GM19455 (cell line): ENCODE measurements at regions not wholly inside any gene's neighbourhood (a gene's known extent, or its start where the extent isn't known, plus 50 kb on each side); places are given as distances from the start of the nearest gene placed in this dataset.

Experiments
- ATAC-seq: cut with Tn5 transposase; IDR thresholded peaks from one replicate; pipeline ENCODE4 v1.9.1; 2021; ENCODE audit not compliant: unreplicated experiment

GRCh38 chr2:219692521-219692920 is 65.1 kb downstream of the SLC4A3 start:
- ATAC-seq = no peak

GRCh38 chr2:219695145-219695709 is 67.8 kb downstream of the SLC4A3 start:
- no peak for ATAC-seq

DNA sequence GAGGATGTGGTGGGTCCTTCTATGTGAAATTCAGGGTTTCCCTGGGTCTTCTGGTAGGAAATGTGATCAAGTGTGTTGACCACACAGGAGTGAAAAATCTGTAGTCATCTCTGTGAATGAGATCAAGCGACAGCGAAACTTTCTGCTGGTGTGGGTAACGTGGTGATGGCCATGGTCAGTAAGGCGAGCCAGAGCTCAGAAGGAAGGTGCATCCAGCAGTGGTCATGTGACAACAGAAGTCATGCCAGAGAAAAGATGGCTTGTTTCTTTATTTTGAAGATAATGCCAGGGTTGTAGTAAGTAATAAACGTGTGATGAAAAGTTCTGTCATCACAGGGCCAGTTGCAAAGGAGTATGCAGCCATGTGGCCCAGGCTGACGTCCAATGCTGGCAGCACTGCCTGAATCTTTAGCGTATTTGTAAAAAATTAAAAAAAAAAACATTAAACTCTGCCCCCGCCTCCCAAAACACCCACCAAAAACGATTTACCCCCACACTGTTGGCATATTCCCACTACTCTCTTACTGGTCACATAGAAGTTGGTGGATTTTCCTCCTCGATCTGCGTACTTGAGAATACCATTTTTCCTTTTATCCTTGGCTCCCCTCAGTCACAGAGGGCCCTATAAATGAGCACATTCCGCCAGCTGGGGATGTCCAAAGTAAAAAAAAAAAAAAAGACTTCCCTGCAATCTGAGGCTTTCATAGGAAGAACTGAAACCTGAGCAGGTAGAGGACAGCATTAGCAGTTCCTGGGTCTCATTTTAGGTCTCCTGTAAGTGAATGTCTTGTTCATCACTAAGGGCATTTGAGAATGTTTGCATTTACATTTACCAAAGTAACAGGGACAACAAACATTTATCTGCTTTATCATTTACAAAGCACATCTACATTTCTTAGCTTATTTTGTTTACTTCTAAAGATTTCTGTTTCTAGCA is 70.6 kb downstream of the SLC4A3 start:
- no peak for ATAC-seq

DNA sequence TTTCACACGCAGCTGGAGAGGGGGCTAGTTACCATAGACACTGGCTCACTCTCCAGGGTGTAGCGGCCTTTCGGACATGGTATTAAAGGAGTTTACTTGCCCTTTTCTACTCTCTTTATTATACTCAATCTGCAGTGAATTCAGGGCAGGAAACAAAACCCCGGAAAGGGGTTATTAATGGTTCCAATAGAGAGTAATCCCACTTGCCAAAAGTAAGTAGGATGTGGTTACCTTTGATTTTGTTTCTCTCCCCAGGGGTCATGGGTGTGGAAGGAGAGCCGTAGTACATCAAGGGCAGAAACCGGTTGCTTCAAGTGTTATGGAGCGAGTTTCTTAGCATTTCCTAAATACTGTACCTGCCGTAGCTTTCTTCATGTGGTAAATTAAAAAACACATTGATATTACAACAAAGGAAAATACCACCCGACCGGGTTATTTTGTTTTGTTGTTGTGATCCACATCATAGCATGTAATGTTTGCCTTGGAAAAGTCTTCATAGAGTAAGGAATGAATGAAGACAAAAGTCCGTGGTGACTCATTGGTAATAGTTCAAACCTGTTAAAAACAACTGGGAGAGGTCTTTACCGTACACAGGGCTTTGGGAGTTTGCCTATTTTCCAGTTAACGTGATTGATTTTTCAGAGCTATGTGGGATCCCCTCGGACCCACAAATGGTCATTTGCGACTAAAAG is 71.5 kb downstream of the SLC4A3 start:
- ATAC-seq = no peak

- no peak for ATAC-seq
Observed at GRCh38 chr2:219699440-219699821, 72.0 kb downstream of the SLC4A3 start.

DNA sequence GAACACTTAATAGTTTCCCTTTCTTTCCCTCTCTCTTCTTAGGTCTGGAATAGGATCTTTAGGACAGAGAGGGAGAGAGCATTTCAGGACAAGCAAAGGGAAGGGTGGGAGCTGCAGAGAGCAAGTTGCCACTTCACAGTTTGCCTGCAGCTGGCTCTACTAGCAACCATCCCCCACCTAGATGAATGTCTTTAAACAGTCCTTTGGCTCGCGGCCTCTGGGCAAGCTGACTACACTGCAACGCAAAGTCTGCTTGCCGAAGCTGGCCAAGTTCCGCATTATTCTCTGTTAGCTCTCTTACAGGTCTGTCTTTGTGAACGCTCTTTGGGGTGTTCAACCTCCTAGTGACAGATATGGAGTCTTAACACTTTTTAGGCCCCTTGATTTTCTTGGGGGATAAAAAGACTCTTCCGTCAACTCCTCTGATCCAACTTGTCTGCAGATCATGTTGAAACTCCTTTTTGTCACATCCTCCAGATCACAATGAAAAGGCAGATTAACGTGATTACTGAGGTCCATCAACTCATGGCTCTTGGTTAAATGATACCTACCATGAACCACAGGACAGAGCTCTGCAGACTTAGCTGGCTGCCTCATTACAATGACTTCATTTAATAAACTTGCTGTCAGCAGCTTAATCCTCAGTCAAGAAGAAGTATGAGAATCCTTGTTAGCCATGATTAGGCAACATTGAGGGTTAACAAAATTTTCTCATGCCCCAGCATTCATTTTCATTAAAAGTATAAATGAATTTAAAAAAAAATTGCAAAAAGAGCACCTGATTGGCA is 74.6 kb downstream of the SLC4A3 start:
- no peak for ATAC-seq

DNA sequence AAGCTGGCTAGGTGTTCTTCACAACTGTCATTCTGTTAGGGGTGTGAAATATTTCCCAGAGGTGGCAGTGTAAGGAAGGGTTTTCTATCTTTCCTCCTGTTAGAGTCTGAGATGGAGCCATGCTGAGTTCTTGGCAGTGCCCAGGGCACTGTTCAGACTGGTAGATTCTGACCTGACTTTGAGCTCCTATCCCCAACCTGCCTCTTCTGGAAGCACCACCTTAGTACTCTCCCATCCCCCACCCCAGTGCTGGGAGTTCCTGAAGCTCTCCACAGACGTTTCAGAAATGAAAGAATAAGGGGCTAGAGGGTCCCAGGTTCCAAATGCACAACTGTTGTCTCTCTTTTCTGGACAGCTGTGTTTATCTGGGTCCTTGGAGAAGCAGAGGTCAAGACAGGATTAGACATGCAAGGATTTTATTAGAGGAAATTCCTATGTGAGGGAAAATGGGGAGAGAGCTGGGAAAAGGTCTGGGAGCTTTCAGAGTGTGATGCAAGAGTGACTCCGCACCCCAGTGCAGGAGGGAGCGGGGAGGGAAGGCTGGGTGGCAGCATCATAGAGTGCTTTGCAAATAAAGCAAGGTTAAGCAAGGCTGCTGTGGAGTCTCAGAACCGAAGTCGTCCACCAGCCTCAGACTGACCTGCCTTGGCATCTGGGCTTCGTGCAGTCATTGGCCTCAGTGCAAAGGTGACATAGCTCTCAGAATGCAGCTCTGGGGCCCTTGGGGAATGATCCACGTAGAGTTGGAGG is 75.5 kb downstream of the SLC4A3 start:
- no peak for ATAC-seq

DNA sequence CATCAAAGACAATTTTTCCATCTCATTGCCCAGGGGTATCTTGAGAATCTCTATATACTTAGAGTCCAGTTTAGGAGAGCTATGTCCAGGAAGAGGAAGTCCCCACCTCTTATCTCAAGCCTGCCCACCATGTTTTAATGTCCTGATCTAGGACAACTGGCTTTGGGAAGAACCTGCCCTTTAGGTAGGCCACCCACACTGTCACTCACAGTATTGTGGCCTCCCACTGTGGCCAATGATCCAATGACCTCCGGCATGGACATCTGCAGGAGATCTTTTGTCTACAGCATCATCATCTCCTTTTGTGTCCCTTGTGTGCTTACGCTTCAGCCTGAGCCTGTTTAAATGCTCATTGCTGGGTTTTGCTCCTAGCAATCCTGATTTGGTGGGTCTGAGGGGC is 77.4 kb downstream of the SLC4A3 start:
- no peak for ATAC-seq

- ATAC-seq = no peak
Observed at GRCh38 chr2:219706823-219707281, 79.4 kb downstream of the SLC4A3 start.

DNA sequence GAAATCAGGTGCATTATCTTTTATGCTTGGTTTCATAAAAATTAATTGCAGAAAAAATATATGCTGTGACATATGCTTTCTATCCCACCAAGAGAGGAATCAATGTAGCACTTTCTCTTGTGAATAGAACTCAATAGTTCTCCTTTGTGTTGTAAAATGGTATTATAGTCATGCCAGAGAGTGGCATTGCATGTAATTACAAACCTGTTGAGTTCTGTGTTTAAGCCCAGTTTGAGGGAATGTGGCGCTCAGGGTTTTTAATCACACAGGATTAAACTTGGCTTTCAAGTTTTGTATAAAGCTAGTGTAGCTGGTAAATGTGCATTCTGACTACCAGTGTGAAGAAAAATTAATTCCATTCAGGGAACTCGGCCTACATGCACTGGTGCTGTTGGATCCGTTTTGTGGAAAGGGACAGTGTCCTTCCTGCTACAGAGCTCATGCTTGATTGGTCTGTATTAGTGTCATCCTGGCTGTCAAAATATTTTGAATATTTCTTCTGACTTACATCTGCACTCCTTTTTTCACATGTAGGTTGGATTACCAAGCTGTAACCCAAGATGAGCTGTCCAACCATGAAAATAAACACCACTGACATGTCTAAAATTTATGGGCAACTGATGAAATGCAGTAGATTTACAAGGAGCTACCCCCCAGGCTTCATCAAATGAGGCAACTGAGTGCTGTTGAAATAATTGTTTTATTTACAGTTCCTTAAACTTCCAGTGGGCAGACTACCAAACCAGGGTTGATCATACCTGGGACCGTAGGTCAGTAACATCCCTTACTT is 80.3 kb downstream of the SLC4A3 start:
- ATAC-seq = no peak

GRCh38 chr2:219709331-219709761 is 81.9 kb downstream of the SLC4A3 start:
- no peak for ATAC-seq

DNA sequence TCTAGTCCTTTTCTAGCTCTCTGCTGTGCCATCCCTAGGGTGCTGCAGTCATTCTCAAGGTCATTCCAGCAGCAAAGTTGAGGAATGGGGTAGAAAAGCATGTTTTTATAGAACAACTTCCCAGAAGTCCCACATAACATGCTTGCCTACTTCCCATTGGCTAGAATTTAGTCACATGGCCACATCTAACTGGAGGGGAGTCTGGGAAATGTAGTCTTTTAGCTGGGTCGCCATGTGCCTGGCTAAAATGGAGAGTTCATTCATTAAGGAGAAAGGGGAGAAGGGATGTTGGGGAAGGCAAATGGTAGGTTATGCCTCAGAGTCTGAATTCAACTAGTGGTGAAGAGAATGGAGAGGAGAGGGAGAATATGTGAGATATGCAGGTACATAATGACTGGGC is 85.7 kb downstream of the SLC4A3 start:
- no peak for ATAC-seq

DNA sequence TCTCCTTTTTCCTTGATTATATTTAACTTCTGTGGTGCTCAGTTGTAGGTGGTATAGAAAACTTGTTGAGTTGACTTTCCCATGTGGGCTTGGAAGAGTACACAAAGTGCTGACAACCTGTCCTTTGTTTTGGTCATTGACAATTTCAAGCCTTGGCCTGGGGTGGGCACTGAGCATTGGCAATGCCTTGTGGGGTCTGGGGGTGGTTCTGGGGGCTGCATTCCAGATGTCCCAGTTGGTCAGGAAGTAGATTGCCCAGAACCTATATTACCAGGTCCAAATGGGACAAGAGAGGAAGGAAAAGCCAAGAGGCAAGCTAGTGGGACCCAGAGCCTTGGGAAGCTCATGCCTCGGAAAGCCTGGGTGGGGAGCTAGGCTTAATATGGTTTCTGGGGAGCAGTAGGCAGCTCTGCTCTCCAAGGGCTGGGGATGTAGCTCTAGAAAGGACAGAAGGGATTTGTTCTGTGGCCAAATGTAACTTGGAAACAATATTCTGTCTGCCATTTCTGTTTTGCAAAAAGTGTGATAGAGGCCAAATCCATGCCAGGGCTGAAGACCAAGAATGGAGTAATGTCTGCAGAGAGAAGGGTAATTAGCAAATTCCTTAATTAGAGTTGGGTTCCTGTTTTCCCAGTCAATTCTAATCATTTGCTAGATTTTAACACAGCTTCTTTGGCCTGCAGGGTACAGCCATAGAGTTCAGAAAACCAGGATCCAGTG is 87.4 kb downstream of the SLC4A3 start:
- ATAC-seq = no peak

DNA sequence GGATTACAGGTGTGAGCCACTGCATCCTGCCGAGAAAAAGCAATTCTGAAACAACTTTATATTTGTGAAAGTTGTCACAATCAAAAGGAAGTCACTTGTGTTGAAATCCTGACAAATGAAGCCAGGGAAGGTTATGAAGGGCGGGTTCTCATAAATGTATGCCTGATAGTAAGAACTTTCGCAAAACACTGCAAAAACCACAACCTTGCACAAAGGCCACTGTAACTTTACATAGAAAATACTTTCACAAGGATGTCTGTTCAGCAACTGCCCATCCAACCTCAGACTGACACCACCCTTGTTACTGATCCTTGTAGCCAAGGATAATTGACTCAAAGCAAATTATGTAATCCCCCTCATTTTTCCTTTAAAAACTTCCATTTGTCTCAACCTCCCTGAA is 90.6 kb downstream of the SLC4A3 start:
- no peak for ATAC-seq

DNA sequence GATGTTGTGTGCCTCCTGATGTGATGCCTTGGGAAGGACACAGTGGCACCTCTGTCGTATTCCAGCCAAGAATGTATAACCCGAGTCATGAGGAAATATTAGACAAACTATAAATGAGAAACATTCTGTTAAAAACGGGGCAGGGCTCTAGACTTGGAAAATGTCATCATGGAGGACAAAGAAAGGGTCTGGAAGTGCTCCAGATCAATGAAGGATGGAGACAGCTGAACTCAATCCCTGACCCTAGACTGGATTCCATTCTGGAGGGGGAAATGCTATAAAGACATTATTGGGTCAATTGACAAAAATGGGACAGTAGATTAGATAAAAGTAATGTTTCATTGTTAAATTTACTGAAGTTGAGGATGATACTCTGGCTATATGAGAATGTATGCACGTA is 92.1 kb downstream of the SLC4A3 start:
- no peak for ATAC-seq

- ATAC-seq = no peak
Observed at GRCh38 chr2:219720956-219721355, 93.5 kb downstream of the SLC4A3 start.

DNA sequence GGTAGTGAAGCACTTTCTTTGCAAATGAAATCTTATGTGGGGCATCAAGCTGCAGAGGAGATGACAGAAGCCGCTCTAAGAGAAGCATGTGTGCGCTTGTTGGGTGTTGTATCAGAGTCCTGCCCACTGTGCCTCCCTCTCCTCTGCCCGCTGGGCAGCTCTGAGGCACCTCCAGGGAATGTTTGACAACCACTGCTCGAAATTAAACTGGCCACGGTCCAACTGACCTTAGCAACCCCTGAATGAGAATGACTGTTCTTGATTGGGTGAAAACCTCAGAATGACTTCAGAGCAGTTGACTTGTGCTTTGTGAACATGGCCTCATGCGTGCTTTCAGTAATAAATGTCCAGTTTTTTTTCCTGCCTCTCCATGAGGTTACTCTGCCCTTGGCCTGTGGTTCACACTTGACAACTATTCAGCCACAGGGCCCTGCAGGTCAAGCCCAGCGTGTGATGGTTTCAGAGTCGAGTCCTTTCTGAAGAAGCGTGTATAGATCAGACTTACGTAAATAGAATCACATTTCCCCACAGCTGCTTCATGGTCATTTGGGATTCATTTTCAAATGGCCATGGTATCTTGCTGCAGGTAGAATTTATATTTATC is 94.9 kb downstream of the SLC4A3 start:
- no peak for ATAC-seq

DNA sequence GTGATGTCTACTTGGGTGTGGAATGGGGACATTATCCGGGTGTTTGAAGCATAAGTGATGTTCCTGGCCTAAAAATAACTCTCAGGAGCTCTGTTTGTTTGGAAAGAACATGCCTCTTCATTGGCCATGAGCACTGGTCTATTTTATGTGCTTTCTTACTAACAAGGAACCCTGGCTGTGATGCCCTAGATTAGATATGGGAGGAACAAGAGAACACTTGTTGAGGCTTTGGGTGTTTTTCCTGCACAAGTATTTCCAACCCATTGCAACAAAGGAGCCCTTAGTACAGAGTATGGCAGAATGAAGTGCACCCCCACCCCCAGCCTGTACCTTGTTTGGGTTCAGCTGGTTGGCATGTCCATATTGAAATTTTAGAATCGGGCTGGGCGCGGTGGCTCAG is 95.9 kb downstream of the SLC4A3 start:
- ATAC-seq = no peak

DNA sequence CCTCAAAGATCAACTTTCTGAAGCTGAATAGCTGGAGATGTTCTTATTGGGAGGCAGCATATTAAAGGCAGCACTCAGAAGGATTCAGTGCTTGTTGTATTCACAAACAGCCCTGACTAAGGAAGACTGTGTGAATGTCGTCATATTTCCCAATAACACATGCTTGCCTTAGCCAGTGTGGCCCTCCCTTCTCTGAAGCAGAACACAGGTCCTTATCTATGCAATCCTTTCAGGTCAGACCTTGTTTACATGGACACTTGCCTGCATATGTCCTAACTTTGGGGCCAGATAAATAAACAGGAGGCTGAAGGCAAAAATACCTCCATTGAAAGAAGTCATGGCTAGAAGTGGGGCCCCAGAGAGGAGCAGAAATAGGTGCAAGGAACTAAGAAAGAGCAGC is 97.2 kb downstream of the SLC4A3 start:
- no peak for ATAC-seq
